Gastrocnemius medialis (tissue), 4 donors: ENCODE measurements at regions not wholly inside any gene's neighbourhood (a gene's known extent, or its start where the extent isn't known, plus 50 kb on each side); places are given as distances from the start of the nearest gene placed in this dataset.
"Not testable (repeated sequence)": the region's sequence is repeated elsewhere in the genome, so short reads cannot be mapped to it uniquely, and the experiment has no call there.

Experiments
- POLR2A ChIP-seq, 2 donors: fragments of 450-650 bp; IDR thresholded peaks; one replicate each; pipeline ENCODE4 v1.6.1; 2017; ENCODE audit warnings: antibody characterized with exemption in 2 of 2, mild to moderate bottlenecking in 2 of 2, moderate library complexity in 2 of 2
- TF ChIP-seq, protein P1 (sequence below), 5 experiments: fragments of 450-650 bp in 3 of 5; fragments of 200-600 bp in 2 of 5; sonication (generic) in 2 of 5; IDR thresholded peaks in 4 of 5; conservative IDR thresholded peaks in 1 of 5; 1 replicate in 4 of 5; 2 replicates in 1 of 5; pipeline ENCODE4 v1.5.1; 2016 to 2019; ENCODE audit warnings: antibody characterized with exemption in 5 of 5, mild to moderate bottlenecking in 3 of 5, moderate library complexity in 3 of 5

DNA sequence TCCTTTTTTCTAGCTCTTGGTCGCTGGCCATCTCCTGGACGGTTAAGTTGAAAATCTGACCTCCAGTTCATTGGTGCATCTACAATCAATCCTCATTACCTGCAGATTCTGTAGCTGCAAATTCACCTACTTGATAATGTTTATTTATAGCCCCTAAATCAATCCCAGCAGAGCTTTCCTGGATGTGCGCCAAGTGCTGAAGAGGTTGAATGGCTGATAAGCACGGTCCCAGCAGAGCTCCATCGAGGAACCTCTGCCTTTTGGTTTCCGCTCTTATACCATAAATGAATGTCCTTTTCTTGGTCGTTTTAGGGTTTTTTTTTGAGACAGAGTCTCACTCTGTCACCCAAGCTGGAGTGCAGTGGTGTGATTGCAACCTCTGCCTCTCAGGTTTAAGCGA lies 99.8 kb upstream of the ALDH3B2 start:
- TF ChIP-seq, protein P1, sequence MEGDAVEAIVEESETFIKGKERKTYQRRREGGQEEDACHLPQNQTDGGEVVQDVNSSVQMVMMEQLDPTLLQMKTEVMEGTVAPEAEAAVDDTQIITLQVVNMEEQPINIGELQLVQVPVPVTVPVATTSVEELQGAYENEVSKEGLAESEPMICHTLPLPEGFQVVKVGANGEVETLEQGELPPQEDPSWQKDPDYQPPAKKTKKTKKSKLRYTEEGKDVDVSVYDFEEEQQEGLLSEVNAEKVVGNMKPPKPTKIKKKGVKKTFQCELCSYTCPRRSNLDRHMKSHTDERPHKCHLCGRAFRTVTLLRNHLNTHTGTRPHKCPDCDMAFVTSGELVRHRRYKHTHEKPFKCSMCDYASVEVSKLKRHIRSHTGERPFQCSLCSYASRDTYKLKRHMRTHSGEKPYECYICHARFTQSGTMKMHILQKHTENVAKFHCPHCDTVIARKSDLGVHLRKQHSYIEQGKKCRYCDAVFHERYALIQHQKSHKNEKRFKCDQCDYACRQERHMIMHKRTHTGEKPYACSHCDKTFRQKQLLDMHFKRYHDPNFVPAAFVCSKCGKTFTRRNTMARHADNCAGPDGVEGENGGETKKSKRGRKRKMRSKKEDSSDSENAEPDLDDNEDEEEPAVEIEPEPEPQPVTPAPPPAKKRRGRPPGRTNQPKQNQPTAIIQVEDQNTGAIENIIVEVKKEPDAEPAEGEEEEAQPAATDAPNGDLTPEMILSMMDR (IDR thresholded peaks at IDR 0.05 in 4 of 5, conservative IDR thresholded peaks at IDR 0.05 in 1 of 5): not testable (repeated sequence)
- TF ChIP-seq POLR2A (IDR thresholded peaks at IDR 0.05): not testable (repeated sequence)
